Stimulated activated CD8-positive, alpha-beta memory T cell treated with anti-CD3 and anti-CD28 coated beads, Interleukin-15, amount 100 ng/mL, for 1 hour (primary cell): ENCODE measurements at regions not wholly inside any gene's neighbourhood (a gene's known extent, or its start where the extent isn't known, plus 50 kb on each side); places are given as distances from the start of the nearest gene placed in this dataset.
A peak's percentile ranks its signal among the peaks of the same experiment; 100 is the strongest.
"Not testable (repeated sequence)": the region's sequence is repeated elsewhere in the genome, so short reads cannot be mapped to it uniquely, and the experiment has no call there.

Source experiments
- DNase-seq: peaks from one replicate; pipeline ENCODE4 v3.0.0-alpha.2; 2020; ENCODE audit warnings: low read depth

GRCh38 chr14:99035268-99035667 lies 236.7 kb downstream of the BCL11B start:
- DNase-seq: no peak

DNA sequence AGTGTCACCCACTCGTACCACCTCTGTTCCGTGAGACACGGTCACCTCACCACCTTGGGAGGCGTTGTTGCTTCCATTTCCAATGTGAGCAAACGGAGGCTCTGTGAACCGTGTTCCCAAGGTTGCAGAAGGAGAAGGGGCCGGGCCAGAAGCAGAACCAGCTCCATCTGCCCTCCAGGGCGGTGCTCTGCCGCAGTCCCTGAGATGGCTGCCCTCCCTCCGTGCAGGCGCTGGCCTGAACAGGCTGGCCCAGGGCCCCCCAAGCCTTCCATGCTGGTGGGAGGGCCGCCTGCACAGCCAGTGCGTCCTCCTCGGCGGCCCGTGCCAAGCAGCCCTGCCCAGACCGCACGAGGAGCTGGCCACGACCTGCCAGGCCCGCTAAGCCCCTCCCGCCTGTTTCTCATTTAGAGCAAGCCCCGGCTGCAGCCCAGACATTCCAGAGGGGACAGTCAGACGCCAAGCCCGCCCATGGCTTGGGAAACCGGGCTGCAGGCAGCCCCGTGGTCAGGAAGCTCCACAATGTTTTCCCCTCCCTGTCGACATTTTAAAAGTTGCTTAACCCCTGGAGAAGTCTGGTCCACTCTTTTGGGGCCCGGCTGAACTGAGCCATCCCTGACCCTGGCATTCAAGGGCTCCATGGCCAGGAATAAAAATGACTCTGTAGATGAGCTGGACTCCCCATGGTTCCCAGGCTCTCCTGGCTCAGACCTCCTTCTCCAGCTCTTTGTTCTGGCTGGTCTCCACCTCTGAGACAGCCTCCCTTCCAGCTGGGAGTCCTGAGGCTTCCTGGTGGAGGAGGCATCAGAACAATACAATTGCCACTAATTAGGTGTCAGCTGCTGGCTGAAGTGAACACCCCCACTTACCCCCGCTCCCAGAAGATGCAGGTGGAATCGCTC lies 236.0 kb downstream of the BCL11B start:
- DNase-seq: no peak

DNA sequence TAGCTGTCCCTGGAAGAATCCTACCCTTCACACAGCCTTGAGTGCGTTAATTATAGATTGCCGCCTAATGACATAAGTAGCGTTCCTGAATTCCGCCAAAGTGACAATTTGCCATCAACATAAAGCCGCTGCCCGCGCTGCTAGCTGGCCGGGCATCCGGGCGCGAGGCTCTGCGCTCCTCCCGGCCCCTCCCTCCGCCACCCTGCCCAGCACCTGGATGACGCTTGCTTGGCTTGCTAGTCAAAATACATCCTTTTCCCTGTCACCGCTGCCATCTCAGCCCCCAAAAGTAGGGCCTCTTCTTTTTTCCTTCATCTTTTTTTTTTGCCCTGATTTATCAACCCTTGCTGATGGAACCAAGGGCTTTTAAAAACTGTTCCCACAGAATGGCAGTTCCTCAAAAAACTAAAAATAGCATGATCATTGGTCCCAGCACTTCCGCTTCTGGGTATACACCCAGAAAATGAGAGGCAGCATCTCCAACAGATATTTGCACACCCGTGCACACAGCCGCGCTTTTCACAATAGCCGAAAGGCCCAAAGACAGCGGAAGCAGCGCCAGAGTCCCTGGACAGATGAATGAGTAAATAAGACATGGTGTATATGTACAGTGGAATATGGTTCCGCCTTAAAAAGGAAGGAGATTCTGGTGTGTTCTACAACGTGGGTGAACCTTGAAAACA lies 235.2 kb downstream of the BCL11B start:
- no peak for DNase-seq

DNA sequence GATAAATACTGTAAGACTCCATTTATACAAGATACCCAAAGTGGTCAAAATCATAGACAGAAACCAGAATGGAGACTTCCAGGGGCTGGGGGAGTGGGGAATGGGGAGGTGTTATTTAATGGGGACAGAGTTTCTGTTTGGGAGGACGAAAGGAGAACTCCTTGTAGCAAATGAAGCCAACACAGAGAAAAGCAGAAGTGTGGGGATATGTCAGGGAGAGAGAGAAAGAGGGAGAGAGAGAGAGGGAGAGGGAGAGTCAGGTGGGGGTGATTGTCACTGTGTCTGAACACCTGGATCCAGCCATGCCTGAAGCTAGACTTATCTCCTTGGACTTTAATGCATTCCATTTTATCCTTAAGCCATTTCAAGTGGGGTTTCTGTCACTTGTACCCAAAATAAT lies 234.7 kb downstream of the BCL11B start:
- not testable (repeated sequence) for DNase-seq

DNA sequence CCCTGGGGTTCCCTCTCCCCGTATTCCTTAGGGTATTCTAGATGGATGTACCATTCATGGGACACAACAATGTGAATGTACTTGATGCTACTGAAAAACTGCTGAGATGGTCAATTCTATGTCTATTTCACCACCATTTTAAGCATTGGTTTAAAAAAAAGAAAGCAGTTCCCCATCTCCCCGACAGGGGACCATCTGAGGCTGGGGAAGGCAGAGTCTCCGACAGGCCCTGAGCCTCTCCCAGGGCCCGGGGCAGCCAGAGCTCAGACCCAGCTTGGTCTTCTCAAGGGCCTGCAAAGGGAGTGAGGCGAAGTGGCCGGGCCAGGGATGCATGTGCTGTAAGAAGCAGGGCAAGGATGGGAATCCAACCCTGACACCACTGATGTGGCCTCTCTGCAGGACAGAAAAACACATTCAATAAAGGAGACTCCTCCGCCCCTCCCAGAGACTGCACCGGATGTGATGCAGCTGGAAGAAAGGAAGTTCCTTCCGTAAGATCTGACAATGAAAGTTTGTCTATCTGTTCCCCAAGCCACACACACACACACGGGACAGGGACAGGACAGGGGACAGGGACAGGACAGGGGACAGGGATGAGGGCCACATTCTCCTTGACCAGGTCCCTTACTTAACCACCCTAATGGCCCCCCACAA lies 234.1 kb downstream of the BCL11B start:
- no peak for DNase-seq

- no peak for DNase-seq
Observed at GRCh38 chr14:99038431-99038820, 233.6 kb downstream of the BCL11B start.

- no peak for DNase-seq
Observed at GRCh38 chr14:99039331-99040041, 232.5 kb downstream of the BCL11B start.

DNA sequence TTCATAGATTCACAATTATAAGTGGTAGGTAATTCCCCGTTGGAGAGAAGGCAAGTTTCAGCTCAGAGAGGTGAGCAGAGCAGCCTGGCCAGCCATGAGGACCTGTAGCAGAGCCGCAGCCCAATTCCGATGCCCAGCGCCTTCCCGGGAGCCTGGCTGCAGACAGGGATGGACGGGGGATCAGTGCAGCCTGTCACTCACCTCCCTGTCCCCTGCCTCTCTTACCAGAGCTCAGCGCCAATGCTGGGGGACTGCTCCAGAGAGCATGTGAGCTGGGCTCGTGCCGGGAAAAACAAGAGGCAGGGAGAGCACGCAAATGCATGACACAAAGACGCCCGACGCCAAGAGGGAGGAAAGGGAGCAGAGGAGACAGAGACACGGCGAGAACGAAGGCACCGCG lies 231.9 kb downstream of the BCL11B start:
- no peak for DNase-seq

DNA sequence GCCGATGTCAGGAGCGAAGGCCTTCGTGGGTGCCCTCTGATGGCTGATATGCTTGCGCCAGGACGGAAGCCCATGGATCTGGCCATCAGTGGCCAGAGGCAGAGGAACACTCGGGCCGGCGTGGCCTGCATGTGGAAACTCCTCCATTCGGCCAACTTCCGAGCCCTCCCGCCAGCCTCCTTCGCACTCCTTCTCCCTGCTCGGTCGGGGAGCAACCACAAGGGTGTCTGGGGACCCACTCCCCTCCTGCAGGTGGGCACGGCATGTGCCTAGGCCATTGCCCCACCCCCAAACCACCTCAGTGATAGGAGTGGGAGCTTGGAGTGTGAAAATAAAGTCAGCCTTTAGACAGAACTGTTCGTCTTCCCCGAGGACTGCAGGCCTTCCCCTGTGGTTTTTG lies 231.3 kb downstream of the BCL11B start:
- no peak for DNase-seq

DNA sequence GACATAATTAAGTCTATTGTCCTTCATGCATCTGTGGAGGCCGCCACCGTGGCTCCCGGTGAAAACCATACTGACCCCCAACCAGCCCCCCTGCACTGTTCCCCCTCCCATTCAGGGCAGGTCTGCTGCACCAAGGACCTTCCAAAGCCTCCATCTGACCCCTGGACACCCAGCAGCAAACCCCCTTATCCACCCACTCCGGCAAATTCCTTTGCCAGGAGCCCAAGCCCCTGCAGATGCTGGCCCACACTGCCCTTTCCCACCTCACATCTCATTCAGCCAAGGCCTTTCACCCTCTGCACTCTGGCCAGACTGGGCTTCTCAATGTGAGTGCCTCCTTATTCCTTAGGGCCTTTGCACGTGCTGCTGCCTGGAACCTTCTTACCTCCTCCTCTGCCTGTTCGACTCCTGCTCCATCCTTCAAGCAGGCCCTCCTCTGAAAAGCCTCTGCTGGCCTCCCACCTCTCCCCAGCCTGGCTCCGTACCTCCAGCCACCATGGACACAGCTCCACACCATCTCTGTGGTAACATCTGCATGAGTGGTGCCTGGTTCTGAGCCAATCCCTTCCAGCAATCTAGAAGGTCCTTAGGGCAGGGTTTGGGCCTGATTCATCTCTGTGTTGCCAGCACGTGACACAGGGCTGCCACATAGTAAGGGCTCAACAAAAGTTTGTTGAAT lies 230.7 kb downstream of the BCL11B start:
- DNase-seq: no peak

DNA sequence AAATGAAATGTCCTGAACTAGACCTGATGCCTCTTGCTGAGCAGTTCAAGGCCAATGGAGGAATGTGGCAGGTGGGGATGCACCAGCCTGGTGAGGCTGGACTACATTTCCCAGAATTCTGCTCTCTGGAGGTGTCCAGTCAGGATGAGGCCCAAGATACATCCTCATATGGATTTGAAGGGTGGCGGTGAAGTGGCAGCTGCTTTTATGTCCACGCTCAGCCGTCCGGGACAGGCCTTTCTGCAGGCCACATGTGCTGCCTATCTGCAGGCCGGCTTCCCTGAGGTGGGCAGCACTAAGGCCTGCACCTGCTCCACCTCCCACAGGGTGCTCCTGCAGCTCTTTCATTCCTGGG lies 230.2 kb downstream of the BCL11B start:
- DNase-seq: no peak

GRCh38 chr14:99042381-99043266 lies 229.4 kb downstream of the BCL11B start:
- DNase-seq: no peak

DNA sequence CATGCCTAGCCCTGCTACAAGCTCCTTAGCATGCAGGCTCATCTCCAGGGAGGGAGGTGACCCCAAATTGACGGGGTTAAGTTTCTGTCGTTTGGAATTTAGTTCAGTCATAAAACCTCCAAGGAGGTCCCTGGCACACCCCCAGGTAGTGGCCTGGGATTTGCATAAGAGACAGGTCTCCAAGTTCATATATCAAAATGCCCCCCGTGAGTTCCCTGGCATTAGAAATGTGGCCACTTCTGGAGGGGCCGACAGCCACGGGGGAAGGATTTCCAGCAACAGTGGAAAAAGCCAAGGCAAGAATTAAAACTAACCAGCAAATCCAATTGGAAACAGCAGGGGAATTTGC lies 228.8 kb downstream of the BCL11B start:
- no peak for DNase-seq

- no peak for DNase-seq
Observed at GRCh38 chr14:99043756-99044155, 228.2 kb downstream of the BCL11B start.

DNA sequence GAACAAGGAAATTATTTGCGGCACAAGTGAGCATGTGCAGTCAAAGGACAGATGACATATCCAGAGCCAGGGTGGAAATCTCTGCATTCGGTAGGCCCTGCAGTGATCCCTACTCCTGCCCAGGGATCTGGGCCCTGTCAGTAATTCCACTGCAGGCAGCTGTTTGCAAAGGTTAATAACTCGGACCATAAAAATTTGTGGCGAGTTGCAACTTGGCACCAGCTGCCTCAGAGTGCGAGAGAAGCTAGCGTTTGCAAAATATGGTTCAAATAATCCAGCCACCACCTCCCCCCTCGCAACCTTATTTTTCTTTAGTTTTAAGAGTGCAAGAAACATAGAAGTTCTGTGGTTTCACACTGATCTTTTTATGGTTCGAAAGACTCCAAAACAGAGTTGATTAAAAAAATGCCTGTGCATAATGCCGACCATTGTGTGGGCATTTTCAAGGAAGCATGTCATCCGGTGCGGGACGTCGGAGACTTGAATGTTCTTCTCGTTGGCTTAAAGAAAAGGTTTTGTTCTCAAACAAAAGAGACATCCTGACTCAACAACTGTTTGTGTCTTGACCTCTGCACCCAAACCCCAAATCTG lies 224.5 kb downstream of the BCL11B start:
- no peak for DNase-seq

DNA sequence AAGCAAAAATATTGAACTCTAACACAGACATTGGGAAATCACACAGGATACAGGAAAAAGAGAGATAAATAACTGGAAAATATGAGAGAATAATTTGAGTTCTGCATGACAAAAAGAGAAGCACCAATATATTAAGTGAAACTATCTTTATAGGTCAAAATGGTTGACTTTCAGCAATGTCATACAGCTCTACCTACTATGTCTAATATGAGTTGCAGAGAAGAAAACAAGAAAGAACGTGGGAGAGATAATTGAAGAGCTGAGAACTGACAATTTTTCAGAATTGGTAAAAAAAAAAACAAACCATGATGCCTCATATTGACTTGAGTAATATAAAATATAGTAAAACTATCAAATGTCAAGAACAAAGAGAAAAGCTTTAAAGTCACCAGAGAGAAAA lies 221.7 kb downstream of the BCL11B start:
- DNase-seq: no peak

GRCh38 chr14:99052467-99052866 lies 219.5 kb downstream of the BCL11B start:
- DNase-seq: no peak

DNA sequence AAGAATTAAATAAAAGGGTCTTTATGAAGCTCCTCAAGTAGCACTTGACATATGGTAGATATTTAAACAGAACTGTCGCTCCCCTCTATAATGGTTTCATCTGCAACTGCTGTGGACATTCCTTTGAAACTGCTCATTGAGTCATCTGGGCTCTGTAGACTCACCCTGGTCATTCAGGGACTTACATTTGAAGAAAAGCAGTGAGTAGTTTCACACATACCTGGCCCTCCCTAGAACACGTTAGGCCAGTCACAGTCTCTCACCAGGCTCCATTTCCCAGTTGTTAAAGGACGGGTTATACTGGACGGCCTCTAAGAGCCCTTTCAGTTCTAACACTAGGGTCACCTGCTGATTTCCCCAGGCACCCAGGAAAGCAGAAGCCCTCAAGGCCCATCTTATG lies 217.0 kb downstream of the BCL11B start:
- DNase-seq: no peak

DNA sequence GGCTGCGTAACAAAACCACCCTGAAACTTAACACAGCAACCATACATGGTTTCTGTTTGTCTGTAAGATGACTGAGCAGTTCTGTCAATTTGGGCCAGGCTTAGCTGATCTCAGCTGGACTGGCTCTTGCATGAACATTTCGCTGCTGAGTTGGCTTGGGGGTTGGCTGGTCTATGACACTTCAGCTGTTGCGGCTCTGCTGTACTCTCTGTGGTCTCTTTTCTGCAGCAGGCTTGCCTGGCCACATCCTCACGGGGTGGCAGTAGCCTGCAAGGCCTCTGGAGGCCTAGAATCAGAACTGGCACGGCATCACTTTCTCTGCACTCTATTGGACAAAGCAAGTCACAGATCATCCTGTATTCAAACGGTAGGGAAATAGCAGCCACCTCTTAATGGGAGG lies 216.2 kb downstream of the BCL11B start:
- DNase-seq: peak; percentile 8

DNA sequence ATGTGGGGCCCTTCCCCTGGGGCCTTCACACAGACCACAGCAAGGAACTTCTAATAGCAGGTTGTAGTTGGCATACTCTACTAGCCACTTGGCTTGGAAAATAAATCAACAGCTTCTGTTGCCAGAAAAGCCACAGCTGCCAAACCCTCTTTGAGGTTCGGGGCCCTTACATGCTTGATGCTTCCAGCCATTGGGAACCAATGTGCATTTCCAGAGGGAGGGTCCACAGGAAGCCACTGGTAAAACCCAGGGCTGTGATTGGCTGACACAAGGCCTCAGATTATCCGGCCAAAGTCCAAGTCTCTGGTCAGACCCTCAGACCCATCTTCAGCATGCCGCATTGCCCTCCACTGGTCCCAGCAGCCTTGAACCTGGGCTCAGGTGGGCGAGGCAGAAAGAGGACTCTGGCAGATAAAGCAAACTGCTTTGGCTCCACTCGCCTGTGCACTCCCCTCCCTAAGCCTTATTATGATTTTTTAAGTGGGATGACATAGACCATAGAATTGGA lies 214.4 kb downstream of the BCL11B start:
- DNase-seq: no peak
